ENCODE measurements at regions not wholly inside any gene's neighbourhood (a gene's known extent, or its start where the extent isn't known, plus 50 kb on each side); places are given as distances from the start of the nearest gene placed in this dataset.
A peak's percentile ranks its signal among the peaks of the same experiment; 100 is the strongest.
"Not testable (repeated sequence)": the region's sequence is repeated elsewhere in the genome, so short reads cannot be mapped to it uniquely, and the experiment has no call there.

DNA sequence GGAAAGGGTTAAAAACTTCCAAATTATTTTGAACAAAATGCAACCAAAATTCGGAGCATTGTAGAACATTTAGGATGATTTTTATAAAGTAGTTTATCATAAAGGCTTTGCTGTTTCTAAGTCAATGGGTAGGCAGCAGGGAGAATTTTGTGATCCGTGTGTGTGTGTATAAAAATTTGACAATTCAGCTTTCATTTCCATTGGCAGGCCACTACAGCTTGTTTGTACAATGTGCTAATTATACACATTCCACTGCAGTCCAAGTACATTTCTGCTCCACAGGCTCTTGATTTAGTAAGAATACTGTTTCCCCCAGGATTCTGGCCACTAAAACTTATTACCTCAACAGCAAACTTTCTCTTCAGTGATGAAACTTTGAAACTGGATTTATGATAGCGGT, 71.8 kb upstream of the LTBP1 start:
- peaks cover 0 to 4% (median 0%) of the 10 kb centered on the region in 3 donors for H3K36me3 Mint-ChIP-seq
- POLR2A ChIA-PET = no interaction called here
- H3K9me3 Mint-ChIP-seq = peaks cover 0 to 6% (median 0%) of the 10 kb centered on the region in 9 donors
- ATAC-seq (no peak), DNase-seq (no peak)
- H3K4me3 Mint-ChIP-seq = no peak overlapping the region
- peaks cover 0 to 8% (median 3%) of the 10 kb centered on the region in 5 donors for H3K27me3 Mint-ChIP-seq
- H3K27ac Mint-ChIP-seq = no peak overlapping the region
- no peaks in the 10 kb centered on the region for H3K4me1 Mint-ChIP-seq

DNA sequence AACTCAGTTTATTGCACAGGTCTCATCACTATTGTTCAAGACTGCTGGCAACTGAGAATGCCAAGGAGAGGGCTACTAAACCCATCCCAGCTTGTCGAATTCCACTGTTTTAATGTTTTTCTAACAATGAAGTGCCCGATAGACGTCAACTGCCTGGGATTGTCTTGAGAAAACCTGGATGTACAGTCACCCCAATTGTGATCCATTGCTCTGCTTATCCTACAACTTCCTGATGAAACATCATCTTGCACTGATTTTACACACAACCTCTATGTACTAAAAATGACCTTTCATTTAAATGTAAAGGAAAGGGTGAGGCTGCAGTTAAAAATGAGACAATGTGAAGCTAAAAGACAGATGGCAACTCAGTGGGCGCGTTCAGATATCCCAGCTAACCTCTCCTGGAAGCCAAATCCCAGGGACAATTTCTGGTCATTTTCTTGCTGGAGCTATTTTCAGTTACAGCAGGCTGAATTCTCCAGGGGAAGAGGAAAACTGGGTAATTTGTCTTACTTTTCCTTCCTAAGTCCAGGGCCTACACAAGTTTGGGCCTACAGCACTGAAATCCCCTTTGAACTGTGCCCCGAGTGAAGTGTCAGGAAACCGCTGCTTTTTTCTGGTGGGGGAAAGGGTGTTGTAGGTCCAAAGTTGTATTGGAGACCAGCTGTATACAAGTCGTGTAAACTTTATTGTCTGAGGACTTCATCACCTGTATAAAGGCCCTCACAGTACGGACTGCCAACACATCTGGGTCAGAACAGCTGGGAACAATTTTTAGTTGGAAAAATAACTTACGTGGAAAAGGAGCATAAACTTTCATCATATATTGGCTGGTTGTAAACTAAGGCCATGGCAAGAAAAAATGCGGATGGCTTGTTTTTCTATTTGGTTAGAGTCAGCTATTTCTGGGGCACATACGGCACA, 68.9 kb upstream of the LTBP1 start:
- H3K36me3 Mint-ChIP-seq = no peaks in the 10 kb centered on the region

DNA sequence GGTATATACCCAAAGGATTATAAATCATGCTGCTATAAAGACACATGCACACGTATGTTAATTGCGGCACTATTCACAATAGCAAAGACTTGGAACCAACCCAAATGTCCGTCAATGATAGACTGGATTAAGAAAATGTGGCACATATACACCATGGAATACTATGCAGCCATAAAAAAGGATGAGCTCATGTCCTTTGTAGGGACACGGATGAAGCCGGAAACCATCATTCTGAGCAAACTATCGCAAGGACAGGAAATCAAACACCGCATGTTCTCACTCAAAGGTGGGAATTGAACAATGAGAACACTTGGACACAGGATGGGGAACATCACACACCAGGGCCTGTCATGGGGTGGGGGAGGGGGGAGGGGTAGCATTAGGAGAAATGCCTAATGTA, 66.8 kb upstream of the LTBP1 start:
- DNase-seq, H3K4me3 Mint-ChIP-seq, H3K36me3 Mint-ChIP-seq, ATAC-seq, POLR2A ChIA-PET, H3K9me3 Mint-ChIP-seq, H3K4me1 Mint-ChIP-seq, H3K27ac Mint-ChIP-seq: not testable (repeated sequence)
- peaks cover 0 to 16% (median 5%) of the 10 kb centered on the region in 5 donors for H3K27me3 Mint-ChIP-seq

More for the DNA sequence above, 68.9 kb upstream of the LTBP1 start:
- no peak for ATAC-seq
- peaks cover 0 to 4% (median 0%) of the 10 kb centered on the region in 9 donors for H3K9me3 Mint-ChIP-seq
- no peak for DNase-seq
- POLR2A ChIA-PET = no interaction called here
- no peak overlapping the region for H3K27ac Mint-ChIP-seq
- peaks cover 0 to 5% (median 3%) of the 10 kb centered on the region in 5 donors for H3K27me3 Mint-ChIP-seq
- H3K4me3 Mint-ChIP-seq = no peak overlapping the region
- H3K4me1 Mint-ChIP-seq = no peaks in the 10 kb centered on the region

DNA sequence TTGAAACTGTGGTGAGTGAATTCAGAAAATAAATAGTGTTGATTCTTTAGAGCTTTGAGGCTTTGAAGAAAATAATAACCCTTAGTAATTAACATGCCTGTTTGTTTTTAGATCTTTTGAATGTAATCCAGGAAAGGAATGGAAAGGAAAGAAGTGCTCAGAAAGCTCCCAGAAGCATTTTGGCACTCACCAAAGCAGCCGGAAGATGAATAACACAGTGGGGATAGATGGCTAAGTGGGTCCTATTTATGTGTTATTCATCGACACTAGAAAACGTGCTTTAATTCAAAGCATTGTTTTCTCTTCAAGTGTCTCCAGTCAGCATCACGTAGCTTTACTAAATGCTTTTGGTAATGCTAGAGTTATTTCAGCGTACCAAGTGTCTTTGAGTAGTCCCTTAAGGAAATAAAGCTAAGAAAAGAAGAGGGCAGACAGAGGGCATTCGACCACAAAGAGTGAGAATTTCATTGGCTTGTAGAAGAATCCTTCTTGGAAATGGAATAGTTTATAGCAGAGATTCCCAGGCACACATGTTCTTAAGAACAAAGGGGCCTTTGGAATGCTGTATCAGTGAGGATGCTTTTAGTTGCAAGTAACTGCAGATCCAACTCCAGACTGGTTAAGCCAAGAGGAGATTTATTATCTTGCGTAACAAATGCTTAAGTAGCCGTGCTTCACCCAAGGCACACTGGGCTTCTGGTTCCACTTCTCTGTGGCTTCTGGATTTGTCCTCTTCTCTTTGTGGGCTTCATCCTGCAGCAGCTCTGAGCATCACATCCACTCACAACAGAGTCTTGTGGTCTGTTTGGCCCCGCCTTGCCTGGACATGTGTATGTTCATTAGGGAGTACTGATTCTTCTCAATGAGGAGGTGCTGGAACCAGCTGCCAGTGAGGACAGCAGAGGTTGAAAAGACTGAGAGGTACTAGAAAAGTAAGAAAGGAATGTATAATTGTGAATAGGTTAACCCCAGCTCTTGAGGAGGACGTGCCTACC, 63.6 kb upstream of the LTBP1 start:
- Mint-ChIP-seq H3K4me3 (no peak overlapping the region), H3K4me1 (no peaks in the 10 kb centered on the region), H3K27me3 (peaks cover 0 to 19% (median 5%) of the 10 kb centered on the region in 5 donors), H3K9me3 (peaks cover 0 to 21% (median 3%) of the 10 kb centered on the region in 9 donors), H3K27ac (no peak overlapping the region), H3K36me3 (no peaks in the 10 kb centered on the region)
- POLR2A ChIA-PET = no interaction called here
- ATAC-seq (no peak), DNase-seq (no peak)

DNA sequence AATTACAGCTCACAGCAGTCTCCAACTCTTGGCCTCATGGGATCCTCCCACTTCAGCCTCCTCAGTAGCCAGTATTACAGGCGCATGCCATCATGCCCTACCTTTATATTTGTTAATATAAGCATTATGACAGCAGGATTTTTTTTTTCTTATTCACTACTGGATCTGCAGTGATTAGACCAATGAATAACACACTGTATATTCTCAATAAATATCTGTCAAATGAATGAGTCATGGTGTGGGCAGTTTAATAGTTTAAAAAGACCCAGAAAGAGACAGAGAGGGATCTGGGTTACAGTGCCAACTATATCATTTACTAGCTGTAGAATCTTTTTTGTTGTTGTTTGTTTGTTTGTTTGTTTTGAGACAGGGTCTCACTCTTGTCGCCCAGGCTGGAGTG, 62.4 kb upstream of the LTBP1 start:
- no peak overlapping the region for H3K27ac Mint-ChIP-seq
- H3K27me3 Mint-ChIP-seq = peaks cover 0 to 19% (median 5%) of the 10 kb centered on the region in 5 donors
- H3K4me1 Mint-ChIP-seq = no peaks in the 10 kb centered on the region
- no peaks in the 10 kb centered on the region for H3K36me3 Mint-ChIP-seq
- peaks cover 0 to 33% (median 3%) of the 10 kb centered on the region in 9 donors for H3K9me3 Mint-ChIP-seq
- no peak for DNase-seq
- H3K4me3 Mint-ChIP-seq = no peak overlapping the region
- ATAC-seq = no peak
- POLR2A ChIA-PET = no interaction called here

DNA sequence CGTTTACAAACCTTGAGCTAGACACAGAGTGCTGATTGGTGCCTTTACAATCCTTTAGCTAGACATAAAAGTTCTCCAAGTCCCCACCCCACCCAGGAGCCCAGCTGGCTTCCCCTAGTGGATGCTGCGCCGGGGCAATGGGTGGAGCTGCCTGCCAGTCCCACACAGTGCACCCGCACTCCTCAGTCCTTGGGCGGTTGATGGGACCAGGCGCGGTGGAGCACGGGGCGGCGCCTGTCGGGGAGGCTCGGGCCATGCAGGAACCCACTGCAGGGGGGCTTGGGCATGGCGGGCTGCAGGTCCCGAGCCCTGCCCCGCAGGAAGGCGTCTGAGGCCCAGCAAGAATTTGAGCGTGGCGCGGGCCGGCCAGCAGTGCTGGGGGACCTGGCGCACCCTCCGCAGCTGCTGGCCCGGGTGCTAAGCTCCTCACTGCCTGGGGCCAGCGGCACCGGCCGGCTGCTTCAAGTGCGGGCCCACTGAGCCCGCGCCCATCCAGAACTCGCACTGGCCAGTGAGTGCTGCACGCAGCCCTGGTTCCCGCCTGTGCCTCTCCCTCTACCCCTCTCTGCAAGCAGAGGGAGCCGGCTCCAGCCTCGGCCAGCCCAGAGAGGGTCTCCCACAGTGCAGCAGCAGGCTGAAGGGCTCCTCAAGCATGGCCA, 60.2 kb upstream of the LTBP1 start:
- DNase-seq, POLR2A ChIA-PET, H3K4me1 Mint-ChIP-seq, H3K27ac Mint-ChIP-seq, H3K36me3 Mint-ChIP-seq, H3K4me3 Mint-ChIP-seq, ATAC-seq: not testable (repeated sequence)
- Mint-ChIP-seq H3K9me3 (peaks cover 0 to 46% (median 4%) of the 10 kb centered on the region in 9 donors), H3K27me3 (peaks cover 0 to 19% (median 5%) of the 10 kb centered on the region in 5 donors)

DNA sequence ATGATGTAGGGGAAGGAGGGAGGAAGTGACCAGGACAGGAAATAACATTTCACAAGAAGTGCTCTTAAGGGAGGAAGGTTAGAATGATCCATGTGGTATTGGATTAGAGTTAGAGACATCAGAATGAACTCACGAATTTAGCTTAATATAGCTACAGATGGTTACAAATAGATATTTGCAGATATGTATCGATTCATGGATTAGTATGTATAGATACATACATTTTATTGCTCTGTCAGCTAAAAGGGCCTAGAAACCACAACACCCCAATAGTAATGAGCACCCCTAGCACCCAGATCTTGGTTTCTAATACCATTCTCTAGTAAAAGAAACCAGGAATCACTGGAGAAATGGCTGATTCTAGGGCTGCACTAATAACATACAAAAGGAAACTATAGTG, 59.6 kb upstream of the LTBP1 start:
- H3K4me1 Mint-ChIP-seq = no peaks in the 10 kb centered on the region
- ATAC-seq = no peak
- peaks cover 0 to 4% (median 0%) of the 10 kb centered on the region in 3 donors for H3K36me3 Mint-ChIP-seq
- peaks cover 0 to 19% (median 5%) of the 10 kb centered on the region in 5 donors for H3K27me3 Mint-ChIP-seq
- peaks cover 0 to 46% (median 4%) of the 10 kb centered on the region in 9 donors for H3K9me3 Mint-ChIP-seq
- H3K27ac Mint-ChIP-seq = no peak overlapping the region
- POLR2A ChIA-PET = no interaction called here
- DNase-seq = no peak
- no peak overlapping the region for H3K4me3 Mint-ChIP-seq

DNA sequence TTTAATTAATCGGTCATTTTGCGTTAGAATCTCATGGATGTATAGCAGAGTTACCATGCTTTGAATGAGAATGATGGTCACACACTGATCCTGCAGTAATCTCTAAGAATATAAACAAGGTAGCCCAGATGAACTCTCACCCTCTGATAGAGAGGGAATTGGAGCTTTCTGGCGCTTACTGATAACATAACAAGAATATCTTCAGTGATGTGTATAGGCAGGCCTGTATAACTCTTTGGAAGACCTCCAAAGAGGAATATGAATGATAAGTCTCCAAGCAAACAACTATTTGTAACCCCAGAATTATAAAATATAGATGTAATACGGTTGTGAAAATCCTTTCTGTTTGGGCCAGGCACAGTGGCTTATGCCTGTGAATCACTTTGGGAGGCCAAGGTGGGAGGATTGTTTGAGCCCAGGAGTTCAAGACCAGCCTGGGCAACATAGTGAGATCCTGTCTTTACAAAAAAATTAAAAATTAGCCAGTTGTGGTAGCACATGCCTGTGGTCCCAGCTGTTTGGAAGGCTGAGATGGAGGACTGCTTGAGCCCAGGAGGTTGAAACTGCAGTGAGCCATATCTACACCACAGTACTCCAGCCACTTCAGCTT, 52.5 kb upstream of the LTBP1 start:
- POLR2A ChIA-PET = no interaction called here
- no peak overlapping the region for H3K4me3 Mint-ChIP-seq

DNA sequence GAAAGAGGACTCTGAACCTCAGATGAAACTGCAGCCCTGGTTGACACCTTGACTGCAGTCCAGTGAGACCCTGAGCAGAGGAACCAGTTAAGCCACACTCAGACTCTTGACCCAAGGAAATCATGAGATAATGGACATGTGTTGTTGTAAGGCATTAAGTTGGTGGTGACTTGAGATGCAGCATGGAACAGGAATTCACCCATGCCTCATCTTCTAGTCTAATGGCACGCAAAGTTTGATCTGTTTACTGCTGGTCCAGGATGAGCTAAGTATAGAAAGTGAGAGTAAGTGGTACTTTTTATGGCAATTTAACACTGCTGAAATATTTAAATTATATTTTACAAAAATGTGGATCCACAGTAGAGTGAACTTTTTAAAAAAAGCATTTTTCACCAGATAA, 51.3 kb upstream of the LTBP1 start:
- ATAC-seq (no peak), DNase-seq (no peak)
- Mint-ChIP-seq H3K4me1 (peaks cover 0 to 6% (median 4%) of the 10 kb centered on the region in 4 donors), H3K27ac (peak overlapping the region in 1 of 10 donors; percentile 16), H3K9me3 (peaks cover 0 to 11% (median 2%) of the 10 kb centered on the region in 9 donors), H3K36me3 (peaks cover 0 to 10% (median 2%) of the 10 kb centered on the region in 3 donors), H3K27me3 (peaks cover 5 to 13% (median 9%) of the 10 kb centered on the region in 5 donors), H3K4me3 (no peak overlapping the region)
- POLR2A ChIA-PET = interaction anchor here (0.6 kb wide), 1 partner anchor 19 kb away, joined by 4 read pairs; no protein-coding TSS in a partner anchor

More for the DNA sequence above, 52.5 kb upstream of the LTBP1 start:
- DNase-seq = no peak
- H3K4me1 Mint-ChIP-seq = peaks cover 0 to 6% (median 4%) of the 10 kb centered on the region in 4 donors
- peaks cover 0 to 10% (median 2%) of the 10 kb centered on the region in 3 donors for H3K36me3 Mint-ChIP-seq
- peaks cover 0 to 9% (median 7%) of the 10 kb centered on the region in 5 donors for H3K27me3 Mint-ChIP-seq
- peaks cover 0 to 20% (median 3%) of the 10 kb centered on the region in 9 donors for H3K9me3 Mint-ChIP-seq
- H3K27ac Mint-ChIP-seq = no peak overlapping the region
- ATAC-seq = no peak

Measured in naive thymus-derived CD8-positive, alpha-beta T cell (primary cell).